Keratinocyte (primary cell): ENCODE measurements at regions not wholly inside any gene's neighbourhood (a gene's known extent, or its start where the extent isn't known, plus 50 kb on each side); places are given as distances from the start of the nearest gene placed in this dataset.

Source experiments
- CTCF ChIP-seq, 3 experiments: IDR thresholded peaks in 1 of 3; conservative IDR thresholded peaks in 1 of 3; optimal IDR thresholded peaks in 1 of 3; 2 replicates in 2 of 3; 3 replicates in 1 of 3; pipeline versions ENCODE3 to v1.5.1; 2011; ENCODE audit warnings: low read length in 3 of 3, mild to moderate bottlenecking in 3 of 3, moderate library complexity in 2 of 3, control low read depth in 1 of 3, inconsistent platforms in 1 of 3; ENCODE audit not compliant: insufficient read depth in 2 of 3; ENCODE audit errors: extremely low read depth in 1 of 3
- EZH2 ChIP-seq: IDR thresholded peaks from one replicate; pipeline ENCODE4 v1.6.1; 2012; ENCODE audit warnings: inconsistent platforms, mild to moderate bottlenecking, low read length, moderate library complexity

GRCh38 chr13:26881154-26881553, 120.6 kb upstream of the GPR12 start:
- TF ChIP-seq EZH2, result no peak
- TF ChIP-seq CTCF (optimal IDR thresholded peaks at IDR 0.05 in 1 of 3, IDR thresholded peaks at IDR 0.05 in 1 of 3, conservative IDR thresholded peaks at IDR 0.05 in 1 of 3; ENCODE audit: extremely low read depth in 1 of 3, insufficient read depth in 2 of 3, low read length in 3 of 3), result no peak
